Heart right ventricle (tissue), 16 donors: ENCODE measurements at regions not wholly inside any gene's neighbourhood (a gene's known extent, or its start where the extent isn't known, plus 50 kb on each side); places are given as distances from the start of the nearest gene placed in this dataset.

Experiments used
- ATAC-seq, 8 donors: fragments of 200-7000 bp; cut with Tn5 transposase; one replicate each; pipeline ENCODE4 v1.9.1; 2020; ENCODE audit warnings: mild to moderate bottlenecking in 8 of 8, moderate library complexity in 8 of 8, moderate number of reproducible peaks in 1 of 8
- DNase-seq, 2 donors: peaks; one replicate each; pipeline ENCODE4 v3.0.0-alpha.2; 2020
- H3K27ac ChIP-seq, 10 donors: fragments of 200-600 bp; sonication (generic) in 2 of 10; one replicate each; pipeline versions ENCODE4 v1.5.0 to v1.8.0; 2020 to 2022; ENCODE audit warnings: mild to moderate bottlenecking in 3 of 10
- H3K27me3 ChIP-seq, 7 donors: fragments of 200-600 bp; one replicate each; pipeline ENCODE4 v1.8.0; 2021 to 2022; ENCODE audit warnings: mild to moderate bottlenecking in 2 of 7
- H3K36me3 ChIP-seq, 9 donors: fragments of 200-600 bp; sonication (generic) in 1 of 9; one replicate each; pipeline versions ENCODE4 v1.5.0 to v1.8.0; 2020 to 2022; ENCODE audit warnings: mild to moderate bottlenecking in 2 of 9
- H3K4me1 ChIP-seq, 9 donors: fragments of 200-600 bp; sonication (generic) in 1 of 9; one replicate each; pipeline versions ENCODE4 v1.5.0 to v1.8.0; 2020 to 2022; ENCODE audit warnings: mild to moderate bottlenecking in 4 of 9
- H3K4me3 ChIP-seq, 10 donors: fragments of 200-600 bp; sonication (generic) in 2 of 10; one replicate each; pipeline versions ENCODE4 v1.5.0 to v1.8.0; 2020 to 2022; ENCODE audit warnings: mild to moderate bottlenecking in 7 of 10, moderate library complexity in 2 of 10
- H3K9me3 ChIP-seq, 11 donors: fragments of 200-600 bp in 10 of 11; sonication (generic) in 2 of 11; one replicate each; pipeline versions ENCODE4 v1.5.0 to v1.8.0; 2013 to 2022; ENCODE audit warnings: mild to moderate bottlenecking in 2 of 11, control low read depth in 1 of 11, moderate library complexity in 1 of 11
- CTCF ChIP-seq, 9 donors: fragments of 200-600 bp; sonication (generic) in 2 of 9; IDR thresholded peaks; one replicate each; pipeline versions ENCODE4 v1.5.0 to v1.8.0; 2021 to 2022; ENCODE audit warnings: antibody characterized with exemption in 9 of 9, mild to moderate bottlenecking in 5 of 9, moderate library complexity in 1 of 9
- WGBS, 2 donors: extraction: QIAGEN DNeasy Blood & Tissue Kit; methylation state at CpG; one replicate each; pipeline ENCODE4 v1.1.7; 2013; ENCODE audit warnings: inconsistent platforms in 1 of 2; 5-methylcytosine and 5-hydroxymethylcytosine counted together
- intact Hi-C, 10 donors: fragments of 100-400 bp; cut with DNase I; formaldehyde crosslinking; loops; one replicate each; pipeline versions ENCODE4 v1.11.1 to v1.14.2; 2022
- donor health status: Arrhythmogenic right ventricular cardiomyopathy.
- donor health status: ischemic (EF 13 %, LVEDD 7.1; RV severe dilation, severe dysfunction).
- donor health status: healthy with polysubstance abuse.
- donor health status: DM: no; HTN: yes; CAD: no.
- donor health status: DM: no; HTN: no; CAD: no.
- donor health status: ischemic (EF 25% LVEDD 6.9; RV normal size, moderate dysfunction).
- donor health status: ischemic (EF 25% LVEDD 5.7; RV mildly dilated, moderate dysfunction).
- donor health status: healthy.
- donor health status: DM: yes; HTN: yes; CAD: no.
- donor health status: Ischemic cardiomyopathy.
- donor health status: ischemic (EF 35%, LVEDD 5.7; RV mildly dilated, moderate dysfunction).
- donor health status: nonischemic (EF 11% LVEDD 7.7; RV severe dilation, severe dysfunction).
- donor health status: DM: yes; HTN: yes; CAD: no.
- donor health status: PGD.
- donor health status: ischemic (EF 29% LVEDD 5.4; RV normal size, mild dysfunction).
- donor health status: nonischemic (EF 23%, LVEDD 6.1; RV moderate dilation, normal function).

GRCh38 chr6:156242206-156242605 is 535.0 kb upstream of the ARID1B start:
- 83 to 84% methylated on average over 3 of the region's 3 CpGs for WGBS, 2 donors
- ATAC-seq (no peak), DNase-seq (no peak)
- Histone ChIP-seq H3K27ac (no peak overlapping the region), H3K4me3 (no peak overlapping the region), H3K9me3 (no peaks in the 10 kb centered on the region), H3K36me3 (no peaks in the 10 kb centered on the region), H3K27me3 (no peaks in the 10 kb centered on the region), H3K4me1 (no peaks in the 10 kb centered on the region)
- intact Hi-C loops = no loop called here
- no peak for TF ChIP-seq CTCF (IDR thresholded peaks at IDR 0.05)

- intact Hi-C loops = no loop called here
- no peaks in the 10 kb centered on the region for H3K27me3 ChIP-seq
- H3K27ac ChIP-seq = no peak overlapping the region
- H3K9me3 ChIP-seq = peaks cover 0 to 7% (median 0%) of the 10 kb centered on the region in 11 donors
- H3K36me3 ChIP-seq = no peaks in the 10 kb centered on the region
- WGBS, 2 donors = 68 to 71% methylated on average over 10 of the region's 10 CpGs
- TF ChIP-seq CTCF (IDR thresholded peaks at IDR 0.05) = no peak
- ATAC-seq (no peak), DNase-seq (no peak)
- H3K4me1 ChIP-seq = no peaks in the 10 kb centered on the region
- H3K4me3 ChIP-seq = no peak overlapping the region
Observed at GRCh38 chr6:156231026-156231765, 546.0 kb upstream of the ARID1B start.

- Histone ChIP-seq H3K4me3 (no peak overlapping the region), H3K9me3 (peaks cover 0 to 27% (median 0%) of the 10 kb centered on the region in 11 donors), H3K27ac (no peak overlapping the region), H3K36me3 (no peaks in the 10 kb centered on the region), H3K4me1 (no peaks in the 10 kb centered on the region), H3K27me3 (no peaks in the 10 kb centered on the region)
- TF ChIP-seq CTCF (IDR thresholded peaks at IDR 0.05) = no peak
- ATAC-seq (no peak), DNase-seq (no peak)
- intact Hi-C loops = no loop called here
Observed at GRCh38 chr6:156219973-156220372, 557.2 kb upstream of the ARID1B start.

GRCh38 chr6:156205678-156206077 is 571.5 kb upstream of the ARID1B start:
- Histone ChIP-seq H3K36me3 (no peaks in the 10 kb centered on the region), H3K4me3 (no peak overlapping the region), H3K9me3 (peaks cover 0 to 68% (median 27%) of the 10 kb centered on the region in 11 donors), H3K27me3 (no peaks in the 10 kb centered on the region), H3K27ac (no peak overlapping the region), H3K4me1 (no peaks in the 10 kb centered on the region)
- TF ChIP-seq CTCF (IDR thresholded peaks at IDR 0.05) = no peak
- ATAC-seq (no peak), DNase-seq (no peak)
- intact Hi-C loops = no loop called here
- WGBS, 2 donors = 74 to 93% methylated on average over 3 of the region's 3 CpGs
